Vagina (tissue), 2 donors: ENCODE measurements at regions not wholly inside any gene's neighbourhood (a gene's known extent, or its start where the extent isn't known, plus 50 kb on each side); places are given as distances from the start of the nearest gene placed in this dataset.

Experiments
- POLR2A ChIP-seq, 2 donors: fragments of 450-650 bp; IDR thresholded peaks; one replicate each; pipeline ENCODE4 v1.6.1; 2017; ENCODE audit warnings: antibody characterized with exemption in 2 of 2, mild to moderate bottlenecking in 2 of 2, moderate library complexity in 2 of 2
- POLR2AphosphoS5 ChIP-seq, 2 donors: sonication (generic); formaldehyde crosslinking; IDR thresholded peaks; one replicate each; pipeline ENCODE4 v1.9.0; 2017; ENCODE audit warnings: antibody characterized with exemption in 2 of 2, mild to moderate bottlenecking in 2 of 2, low read depth in 1 of 2; ENCODE audit not compliant: insufficient read depth in 1 of 2
- TF ChIP-seq, protein P1 (sequence below), 3 experiments: fragments of 450-650 bp in 2 of 3; fragments of 200-600 bp in 1 of 3; sonication (generic) in 1 of 3; IDR thresholded peaks; one replicate each; pipeline ENCODE4 v1.5.1; 2017 to 2019; ENCODE audit warnings: antibody characterized with exemption in 3 of 3, mild to moderate bottlenecking in 2 of 3, moderate library complexity in 2 of 3

DNA sequence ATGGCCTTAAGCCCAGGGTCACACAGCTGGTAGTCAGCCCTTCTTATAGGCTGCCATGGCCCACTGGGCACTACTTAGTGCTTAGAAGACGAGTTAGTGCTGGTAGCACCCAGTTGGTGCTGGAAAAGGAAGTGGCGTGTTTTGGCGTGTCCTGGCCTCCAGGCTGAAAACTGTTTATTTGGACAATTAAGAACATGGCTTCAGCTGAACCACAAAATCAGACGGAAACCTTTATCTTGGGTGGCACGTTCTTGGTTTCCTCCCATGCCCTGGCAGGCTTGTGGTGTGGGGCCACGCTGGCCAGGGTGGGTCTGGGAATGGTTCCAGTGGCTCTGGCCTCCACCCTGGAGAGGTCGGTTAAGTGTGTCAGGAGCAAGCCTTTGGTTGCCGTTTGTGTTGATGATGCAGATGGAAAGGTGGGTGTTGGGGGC is 141.5 kb upstream of the HAAO start:
- TF ChIP-seq, protein P1, sequence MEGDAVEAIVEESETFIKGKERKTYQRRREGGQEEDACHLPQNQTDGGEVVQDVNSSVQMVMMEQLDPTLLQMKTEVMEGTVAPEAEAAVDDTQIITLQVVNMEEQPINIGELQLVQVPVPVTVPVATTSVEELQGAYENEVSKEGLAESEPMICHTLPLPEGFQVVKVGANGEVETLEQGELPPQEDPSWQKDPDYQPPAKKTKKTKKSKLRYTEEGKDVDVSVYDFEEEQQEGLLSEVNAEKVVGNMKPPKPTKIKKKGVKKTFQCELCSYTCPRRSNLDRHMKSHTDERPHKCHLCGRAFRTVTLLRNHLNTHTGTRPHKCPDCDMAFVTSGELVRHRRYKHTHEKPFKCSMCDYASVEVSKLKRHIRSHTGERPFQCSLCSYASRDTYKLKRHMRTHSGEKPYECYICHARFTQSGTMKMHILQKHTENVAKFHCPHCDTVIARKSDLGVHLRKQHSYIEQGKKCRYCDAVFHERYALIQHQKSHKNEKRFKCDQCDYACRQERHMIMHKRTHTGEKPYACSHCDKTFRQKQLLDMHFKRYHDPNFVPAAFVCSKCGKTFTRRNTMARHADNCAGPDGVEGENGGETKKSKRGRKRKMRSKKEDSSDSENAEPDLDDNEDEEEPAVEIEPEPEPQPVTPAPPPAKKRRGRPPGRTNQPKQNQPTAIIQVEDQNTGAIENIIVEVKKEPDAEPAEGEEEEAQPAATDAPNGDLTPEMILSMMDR (IDR thresholded peaks at IDR 0.05), result no peak
- TF ChIP-seq POLR2AphosphoS5 (IDR thresholded peaks at IDR 0.05; ENCODE audit: insufficient read depth in 1 of 2, low read depth in 1 of 2) (no peak), POLR2A (IDR thresholded peaks at IDR 0.05) (no peak)
